ENCODE measurements at regions not wholly inside any gene's neighbourhood (a gene's known extent, or its start where the extent isn't known, plus 50 kb on each side); places are given as distances from the start of the nearest gene placed in this dataset.

- no peak for TF ChIP-seq CTCF (IDR thresholded peaks at IDR 0.05)
- TF ChIP-seq POLR2A (IDR thresholded peaks at IDR 0.05), result no peak
These were observed 375.6 kb downstream of the FBXW7 start for GRCh38 chr4:152160225-152160800.
